ENCODE measurements at regions not wholly inside any gene's neighbourhood (a gene's known extent, or its start where the extent isn't known, plus 50 kb on each side); places are given as distances from the start of the nearest gene placed in this dataset.

DNA sequence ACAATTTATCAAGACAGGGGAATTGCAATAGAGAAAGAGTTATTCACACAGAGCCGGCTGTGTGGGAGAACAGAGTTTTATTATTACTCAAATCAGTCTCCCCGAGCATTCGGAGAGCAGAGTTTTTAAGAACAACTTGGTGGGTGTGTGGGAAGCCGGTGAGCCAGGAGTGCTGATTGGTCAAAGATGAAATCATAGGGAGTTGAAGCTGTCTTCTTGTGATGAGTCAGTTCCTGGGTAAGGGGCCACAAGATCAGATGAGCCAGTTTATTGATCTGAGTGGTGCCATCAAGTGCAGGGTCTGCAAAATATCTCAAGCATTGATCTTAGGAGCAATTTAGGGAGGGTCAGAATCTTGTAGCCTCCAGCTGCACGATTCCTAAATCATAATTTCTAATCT is 50.0 kb upstream of the ECI2 start (continued):
- TF ChIP-seq, protein P1, sequence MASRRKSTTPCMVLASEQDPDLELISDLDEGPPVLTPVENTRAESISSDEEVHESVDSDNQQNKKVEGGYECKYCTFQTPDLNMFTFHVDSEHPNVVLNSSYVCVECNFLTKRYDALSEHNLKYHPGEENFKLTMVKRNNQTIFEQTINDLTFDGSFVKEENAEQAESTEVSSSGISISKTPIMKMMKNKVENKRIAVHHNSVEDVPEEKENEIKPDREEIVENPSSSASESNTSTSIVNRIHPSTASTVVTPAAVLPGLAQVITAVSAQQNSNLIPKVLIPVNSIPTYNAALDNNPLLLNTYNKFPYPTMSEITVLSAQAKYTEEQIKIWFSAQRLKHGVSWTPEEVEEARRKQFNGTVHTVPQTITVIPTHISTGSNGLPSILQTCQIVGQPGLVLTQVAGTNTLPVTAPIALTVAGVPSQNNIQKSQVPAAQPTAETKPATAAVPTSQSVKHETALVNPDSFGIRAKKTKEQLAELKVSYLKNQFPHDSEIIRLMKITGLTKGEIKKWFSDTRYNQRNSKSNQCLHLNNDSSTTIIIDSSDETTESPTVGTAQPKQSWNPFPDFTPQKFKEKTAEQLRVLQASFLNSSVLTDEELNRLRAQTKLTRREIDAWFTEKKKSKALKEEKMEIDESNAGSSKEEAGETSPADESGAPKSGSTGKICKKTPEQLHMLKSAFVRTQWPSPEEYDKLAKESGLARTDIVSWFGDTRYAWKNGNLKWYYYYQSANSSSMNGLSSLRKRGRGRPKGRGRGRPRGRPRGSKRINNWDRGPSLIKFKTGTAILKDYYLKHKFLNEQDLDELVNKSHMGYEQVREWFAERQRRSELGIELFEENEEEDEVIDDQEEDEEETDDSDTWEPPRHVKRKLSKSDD (conservative IDR thresholded peaks at IDR 0.05; ENCODE audit: low read length): no peak
- TF ChIP-seq, protein P2, sequence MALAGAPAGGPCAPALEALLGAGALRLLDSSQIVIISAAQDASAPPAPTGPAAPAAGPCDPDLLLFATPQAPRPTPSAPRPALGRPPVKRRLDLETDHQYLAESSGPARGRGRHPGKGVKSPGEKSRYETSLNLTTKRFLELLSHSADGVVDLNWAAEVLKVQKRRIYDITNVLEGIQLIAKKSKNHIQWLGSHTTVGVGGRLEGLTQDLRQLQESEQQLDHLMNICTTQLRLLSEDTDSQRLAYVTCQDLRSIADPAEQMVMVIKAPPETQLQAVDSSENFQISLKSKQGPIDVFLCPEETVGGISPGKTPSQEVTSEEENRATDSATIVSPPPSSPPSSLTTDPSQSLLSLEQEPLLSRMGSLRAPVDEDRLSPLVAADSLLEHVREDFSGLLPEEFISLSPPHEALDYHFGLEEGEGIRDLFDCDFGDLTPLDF (CRISPR knock-in tag; IDR thresholded peaks at IDR 0.05): no peak
- TF ChIP-seq DMBX1 (CRISPR knock-in tag; IDR thresholded peaks at IDR 0.05; ENCODE audit: borderline replicate concordance): no peak
- TF ChIP-seq, protein P3, sequence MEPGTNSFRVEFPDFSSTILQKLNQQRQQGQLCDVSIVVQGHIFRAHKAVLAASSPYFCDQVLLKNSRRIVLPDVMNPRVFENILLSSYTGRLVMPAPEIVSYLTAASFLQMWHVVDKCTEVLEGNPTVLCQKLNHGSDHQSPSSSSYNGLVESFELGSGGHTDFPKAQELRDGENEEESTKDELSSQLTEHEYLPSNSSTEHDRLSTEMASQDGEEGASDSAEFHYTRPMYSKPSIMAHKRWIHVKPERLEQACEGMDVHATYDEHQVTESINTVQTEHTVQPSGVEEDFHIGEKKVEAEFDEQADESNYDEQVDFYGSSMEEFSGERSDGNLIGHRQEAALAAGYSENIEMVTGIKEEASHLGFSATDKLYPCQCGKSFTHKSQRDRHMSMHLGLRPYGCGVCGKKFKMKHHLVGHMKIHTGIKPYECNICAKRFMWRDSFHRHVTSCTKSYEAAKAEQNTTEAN (CRISPR knock-in tag; IDR thresholded peaks at IDR 0.05): no peak
- no peak for TF ChIP-seq MYC (IDR thresholded peaks at IDR 0.05; ENCODE audit: low read depth, low read length)
- no peak for TF ChIP-seq MYC (CRISPR knock-in tag; IDR thresholded peaks at IDR 0.05; ENCODE audit: borderline replicate concordance, low read depth)
- TF ChIP-seq SRSF9 (IDR thresholded peaks at IDR 0.05; ENCODE audit: borderline replicate concordance, low read depth, low read length): no peak
- no peak for TF ChIP-seq BCL6 (CRISPR knock-in tag; IDR thresholded peaks at IDR 0.05)
- TF ChIP-seq, protein P4, sequence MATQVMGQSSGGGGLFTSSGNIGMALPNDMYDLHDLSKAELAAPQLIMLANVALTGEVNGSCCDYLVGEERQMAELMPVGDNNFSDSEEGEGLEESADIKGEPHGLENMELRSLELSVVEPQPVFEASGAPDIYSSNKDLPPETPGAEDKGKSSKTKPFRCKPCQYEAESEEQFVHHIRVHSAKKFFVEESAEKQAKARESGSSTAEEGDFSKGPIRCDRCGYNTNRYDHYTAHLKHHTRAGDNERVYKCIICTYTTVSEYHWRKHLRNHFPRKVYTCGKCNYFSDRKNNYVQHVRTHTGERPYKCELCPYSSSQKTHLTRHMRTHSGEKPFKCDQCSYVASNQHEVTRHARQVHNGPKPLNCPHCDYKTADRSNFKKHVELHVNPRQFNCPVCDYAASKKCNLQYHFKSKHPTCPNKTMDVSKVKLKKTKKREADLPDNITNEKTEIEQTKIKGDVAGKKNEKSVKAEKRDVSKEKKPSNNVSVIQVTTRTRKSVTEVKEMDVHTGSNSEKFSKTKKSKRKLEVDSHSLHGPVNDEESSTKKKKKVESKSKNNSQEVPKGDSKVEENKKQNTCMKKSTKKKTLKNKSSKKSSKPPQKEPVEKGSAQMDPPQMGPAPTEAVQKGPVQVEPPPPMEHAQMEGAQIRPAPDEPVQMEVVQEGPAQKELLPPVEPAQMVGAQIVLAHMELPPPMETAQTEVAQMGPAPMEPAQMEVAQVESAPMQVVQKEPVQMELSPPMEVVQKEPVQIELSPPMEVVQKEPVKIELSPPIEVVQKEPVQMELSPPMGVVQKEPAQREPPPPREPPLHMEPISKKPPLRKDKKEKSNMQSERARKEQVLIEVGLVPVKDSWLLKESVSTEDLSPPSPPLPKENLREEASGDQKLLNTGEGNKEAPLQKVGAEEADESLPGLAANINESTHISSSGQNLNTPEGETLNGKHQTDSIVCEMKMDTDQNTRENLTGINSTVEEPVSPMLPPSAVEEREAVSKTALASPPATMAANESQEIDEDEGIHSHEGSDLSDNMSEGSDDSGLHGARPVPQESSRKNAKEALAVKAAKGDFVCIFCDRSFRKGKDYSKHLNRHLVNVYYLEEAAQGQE (IDR thresholded peaks at IDR 0.05; ENCODE audit: borderline replicate concordance): no peak
- TF ChIP-seq, protein P4 (CRISPR knock-in tag; IDR thresholded peaks at IDR 0.05; ENCODE audit: low read depth): no peak
- TF ChIP-seq, protein P5, sequence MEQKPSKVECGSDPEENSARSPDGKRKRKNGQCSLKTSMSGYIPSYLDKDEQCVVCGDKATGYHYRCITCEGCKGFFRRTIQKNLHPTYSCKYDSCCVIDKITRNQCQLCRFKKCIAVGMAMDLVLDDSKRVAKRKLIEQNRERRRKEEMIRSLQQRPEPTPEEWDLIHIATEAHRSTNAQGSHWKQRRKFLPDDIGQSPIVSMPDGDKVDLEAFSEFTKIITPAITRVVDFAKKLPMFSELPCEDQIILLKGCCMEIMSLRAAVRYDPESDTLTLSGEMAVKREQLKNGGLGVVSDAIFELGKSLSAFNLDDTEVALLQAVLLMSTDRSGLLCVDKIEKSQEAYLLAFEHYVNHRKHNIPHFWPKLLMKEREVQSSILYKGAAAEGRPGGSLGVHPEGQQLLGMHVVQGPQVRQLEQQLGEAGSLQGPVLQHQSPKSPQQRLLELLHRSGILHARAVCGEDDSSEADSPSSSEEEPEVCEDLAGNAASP (IDR thresholded peaks at IDR 0.05): no peak

All from K562 (cell line).